ENCODE measurements at regions not wholly inside any gene's neighbourhood (a gene's known extent, or its start where the extent isn't known, plus 50 kb on each side); places are given as distances from the start of the nearest gene placed in this dataset.
A peak's percentile ranks its signal among the peaks of the same experiment; 100 is the strongest.

DNA sequence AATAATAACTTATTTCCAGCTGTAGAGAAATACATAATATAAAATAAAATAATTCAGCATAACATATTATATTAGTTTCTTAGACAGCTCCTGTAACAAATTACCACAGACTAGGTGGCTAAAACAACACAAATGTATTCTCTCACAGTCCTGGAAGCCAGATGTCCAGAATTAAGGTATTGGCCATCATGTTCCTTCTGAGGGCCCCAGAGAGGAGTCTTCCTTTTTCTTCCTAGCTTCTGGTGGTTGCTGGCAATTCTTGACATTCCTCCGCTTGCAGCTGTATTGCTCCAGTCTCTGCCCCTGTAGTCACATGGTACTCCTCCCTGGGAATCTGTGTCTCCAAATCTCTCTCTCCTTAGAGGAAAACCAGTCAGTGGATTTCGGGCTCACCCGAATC is 146.8 kb downstream of the RBM43 start:
- Mint-ChIP-seq H3K36me3 (ENCODE audit: low read depth) (no peaks in the 10 kb centered on the region), H3K9me3 (peaks cover 4% of the 10 kb centered on the region), H3K4me3 (no peak overlapping the region), H3K27ac (no peak overlapping the region), H3K4me1 (no peaks in the 10 kb centered on the region), H3K27me3 (peaks cover 18% of the 10 kb centered on the region)
- no peak for ATAC-seq (replicated peaks)

GRCh38 chr2:151113318-151113717 is 148.3 kb downstream of the RBM43 start:
- Mint-ChIP-seq H3K4me1 (no peaks in the 10 kb centered on the region), H3K4me3 (no peak overlapping the region), H3K27me3 (peaks cover 17% of the 10 kb centered on the region), H3K27ac (no peak overlapping the region), H3K9me3 (peaks cover 3% of the 10 kb centered on the region), H3K36me3 (ENCODE audit: low read depth) (no peaks in the 10 kb centered on the region)
- ATAC-seq (replicated peaks), result no peak

- Mint-ChIP-seq H3K4me3 (no peak overlapping the region), H3K4me1 (no peaks in the 10 kb centered on the region), H3K9me3 (peaks cover 4% of the 10 kb centered on the region), H3K36me3 (ENCODE audit: low read depth) (no peaks in the 10 kb centered on the region), H3K27me3 (peaks cover 13% of the 10 kb centered on the region), H3K27ac (no peak overlapping the region)
- peak; percentile 61 for ATAC-seq (replicated peaks)
Observed at GRCh38 chr2:151111599-151112278, 149.9 kb downstream of the RBM43 start.

DNA sequence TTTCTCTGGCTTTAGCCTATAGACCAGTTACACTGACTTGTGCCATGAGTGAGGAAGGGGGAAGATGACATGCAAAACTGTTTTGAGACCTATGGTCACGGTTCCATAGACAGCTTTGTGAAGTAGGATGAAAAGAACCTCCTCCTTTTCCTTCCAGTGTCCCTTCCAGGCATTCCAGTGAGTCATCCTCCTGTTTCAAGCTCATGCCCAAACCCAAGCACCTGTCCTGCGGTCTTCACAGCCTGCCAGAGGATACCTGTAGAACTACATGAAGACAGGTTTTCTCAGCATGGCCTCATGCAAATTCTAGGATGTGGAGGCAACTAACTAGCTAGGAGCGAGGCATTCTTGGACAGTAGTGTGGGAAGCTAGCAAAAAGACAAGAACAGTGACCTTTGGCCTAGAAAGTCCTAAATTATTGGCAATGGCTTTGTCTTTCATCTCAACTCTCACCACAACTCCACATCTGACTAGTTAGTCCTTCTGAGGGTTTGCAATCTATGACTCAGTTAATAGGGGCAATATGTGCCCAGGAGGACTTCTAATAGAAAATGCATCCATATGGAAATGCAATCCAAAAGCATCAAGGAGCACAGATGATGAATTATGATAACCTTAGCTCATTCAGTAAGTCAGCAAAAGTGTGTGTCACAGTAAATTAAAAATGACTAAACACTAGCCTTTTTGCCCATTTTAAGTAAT is 154.7 kb downstream of the RBM43 start:
- H3K9me3 Mint-ChIP-seq, result peaks cover 4% of the 10 kb centered on the region
- no peaks in the 10 kb centered on the region for H3K4me1 Mint-ChIP-seq
- no peak overlapping the region for H3K4me3 Mint-ChIP-seq
- H3K36me3 Mint-ChIP-seq (ENCODE audit: low read depth), result no peaks in the 10 kb centered on the region
- H3K27ac Mint-ChIP-seq, result no peak overlapping the region
- no peak for ATAC-seq (replicated peaks)
- peaks cover 4% of the 10 kb centered on the region for H3K27me3 Mint-ChIP-seq

GRCh38 chr2:151103551-151103950 is 158.1 kb downstream of the RBM43 start:
- Mint-ChIP-seq H3K4me1 (no peaks in the 10 kb centered on the region), H3K27ac (no peak overlapping the region), H3K27me3 (peaks cover 6% of the 10 kb centered on the region), H3K9me3 (peaks cover 4% of the 10 kb centered on the region), H3K4me3 (no peak overlapping the region), H3K36me3 (ENCODE audit: low read depth) (no peaks in the 10 kb centered on the region)
- no peak for ATAC-seq (replicated peaks)

- Mint-ChIP-seq H3K4me1 (no peaks in the 10 kb centered on the region), H3K36me3 (ENCODE audit: low read depth) (no peaks in the 10 kb centered on the region), H3K9me3 (no peaks in the 10 kb centered on the region), H3K27ac (no peak overlapping the region), H3K27me3 (peaks cover 6% of the 10 kb centered on the region), H3K4me3 (no peak overlapping the region)
- ATAC-seq (replicated peaks), result no peak
Observed at GRCh38 chr2:151102226-151102625, 159.4 kb downstream of the RBM43 start.

DNA sequence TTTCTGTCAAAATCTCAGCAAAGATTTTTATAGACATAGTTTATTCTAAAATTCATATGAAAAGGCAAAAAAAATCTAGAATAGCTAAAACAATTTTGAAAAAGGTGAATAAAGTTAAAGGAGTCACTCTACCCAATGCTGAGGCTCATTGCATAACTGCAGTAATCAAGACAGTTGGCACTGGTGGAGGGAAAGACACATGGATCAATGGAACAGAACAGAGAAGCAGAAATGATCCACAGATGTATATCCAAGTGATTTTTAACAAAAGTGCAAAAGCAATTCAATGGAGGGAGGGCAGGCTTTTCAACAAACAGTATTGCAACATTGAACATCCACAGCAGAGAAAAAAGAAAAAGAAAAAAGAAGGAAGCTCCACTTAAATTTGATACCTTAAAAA is 162.8 kb downstream of the RBM43 start:
- Mint-ChIP-seq H3K27me3 (peaks cover 6% of the 10 kb centered on the region), H3K27ac (no peak overlapping the region), H3K36me3 (ENCODE audit: low read depth) (no peaks in the 10 kb centered on the region), H3K9me3 (no peaks in the 10 kb centered on the region), H3K4me1 (no peaks in the 10 kb centered on the region), H3K4me3 (no peak overlapping the region)
- no peak for ATAC-seq (replicated peaks)

- Mint-ChIP-seq H3K4me3 (no peak overlapping the region), H3K27me3 (peaks cover 6% of the 10 kb centered on the region), H3K36me3 (ENCODE audit: low read depth) (no peaks in the 10 kb centered on the region), H3K4me1 (no peaks in the 10 kb centered on the region), H3K27ac (no peak overlapping the region), H3K9me3 (no peaks in the 10 kb centered on the region)
- no peak for ATAC-seq (replicated peaks)
Observed at GRCh38 chr2:151097895-151098294, 163.8 kb downstream of the RBM43 start.

GRCh38 chr2:151097128-151097527 is 164.5 kb downstream of the RBM43 start:
- Mint-ChIP-seq H3K27me3 (peaks cover 6% of the 10 kb centered on the region), H3K36me3 (ENCODE audit: low read depth) (no peaks in the 10 kb centered on the region), H3K9me3 (no peaks in the 10 kb centered on the region), H3K4me3 (no peak overlapping the region), H3K27ac (no peak overlapping the region), H3K4me1 (no peaks in the 10 kb centered on the region)
- ATAC-seq (replicated peaks), result no peak

DNA sequence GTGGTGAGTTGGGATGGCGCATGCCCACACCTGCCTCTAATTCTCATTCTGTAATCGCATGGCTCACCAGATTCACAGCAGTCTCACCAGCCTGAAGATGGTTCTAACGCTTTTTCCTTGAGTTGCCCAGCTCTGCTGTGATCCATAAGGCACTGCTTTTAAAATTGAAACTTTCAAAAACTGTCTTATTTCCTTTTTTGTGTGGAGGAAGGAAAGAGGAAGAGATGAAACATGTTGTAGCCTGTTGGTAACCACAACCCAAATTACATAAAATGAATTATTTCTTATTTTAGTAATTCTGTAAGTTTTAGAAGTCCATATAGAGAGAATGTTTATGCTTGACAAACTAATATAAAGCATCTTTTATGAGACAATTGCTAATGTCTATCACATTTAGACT is 165.4 kb downstream of the RBM43 start:
- Mint-ChIP-seq H3K27ac (no peak overlapping the region), H3K27me3 (peaks cover 6% of the 10 kb centered on the region), H3K36me3 (ENCODE audit: low read depth) (no peaks in the 10 kb centered on the region), H3K4me3 (no peak overlapping the region), H3K9me3 (no peaks in the 10 kb centered on the region), H3K4me1 (no peaks in the 10 kb centered on the region)
- no peak for ATAC-seq (replicated peaks)

GRCh38 chr2:151095463-151095862 is 166.2 kb downstream of the RBM43 start:
- Mint-ChIP-seq H3K4me3 (no peak overlapping the region), H3K27ac (no peak overlapping the region), H3K9me3 (no peaks in the 10 kb centered on the region), H3K27me3 (peaks cover 6% of the 10 kb centered on the region), H3K36me3 (ENCODE audit: low read depth) (no peaks in the 10 kb centered on the region), H3K4me1 (no peaks in the 10 kb centered on the region)
- no peak for ATAC-seq (replicated peaks)

DNA sequence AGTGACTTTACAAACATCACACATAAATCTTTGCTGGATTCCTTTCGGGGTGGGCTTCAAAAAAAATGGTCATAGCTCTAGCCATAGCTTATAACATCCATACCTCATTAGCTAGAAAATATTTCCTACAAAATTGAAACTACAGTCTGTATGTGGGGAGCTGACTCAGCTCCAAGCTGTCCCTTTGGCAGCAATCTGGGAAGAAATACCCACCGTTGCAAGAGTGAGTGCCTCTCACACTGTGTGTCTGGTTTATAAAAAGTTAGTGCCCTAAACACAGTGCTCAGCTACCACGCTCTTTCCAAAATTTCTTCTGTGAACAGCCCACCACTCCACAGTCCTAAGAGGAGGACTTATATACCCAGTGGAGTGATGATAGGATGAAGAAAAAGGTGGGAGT is 170.1 kb downstream of the RBM43 start:
- no peak for ATAC-seq (replicated peaks)
- no peak overlapping the region for H3K27ac Mint-ChIP-seq
- no peaks in the 10 kb centered on the region for H3K4me1 Mint-ChIP-seq
- no peaks in the 10 kb centered on the region for H3K9me3 Mint-ChIP-seq
- peaks cover 3% of the 10 kb centered on the region for H3K27me3 Mint-ChIP-seq
- no peaks in the 10 kb centered on the region for H3K36me3 Mint-ChIP-seq (ENCODE audit: low read depth)
- H3K4me3 Mint-ChIP-seq, result no peak overlapping the region

DNA sequence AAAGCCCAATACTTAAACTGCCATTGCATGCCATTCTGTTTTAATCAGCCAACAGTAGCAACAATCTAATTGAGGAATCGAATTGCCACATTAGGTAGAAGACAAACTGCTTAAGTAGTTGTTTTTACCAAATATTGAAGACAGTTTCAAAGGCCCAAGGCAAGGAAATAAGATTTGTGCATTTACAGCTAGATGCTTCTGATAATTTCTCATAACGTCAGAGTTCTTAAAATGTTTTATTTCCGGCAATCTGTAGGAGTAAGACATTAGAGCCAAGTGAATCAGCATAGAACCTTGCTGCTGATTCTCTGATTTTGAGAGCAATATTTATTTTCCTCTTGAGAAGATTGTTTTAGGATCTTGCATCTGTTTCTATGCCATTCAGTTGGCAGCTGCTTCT is 174.3 kb downstream of the RBM43 start:
- Mint-ChIP-seq H3K4me1 (no peaks in the 10 kb centered on the region), H3K4me3 (no peak overlapping the region), H3K27me3 (peaks cover 3% of the 10 kb centered on the region), H3K27ac (no peak overlapping the region), H3K36me3 (ENCODE audit: low read depth) (no peaks in the 10 kb centered on the region), H3K9me3 (no peaks in the 10 kb centered on the region)
- no peak for ATAC-seq (replicated peaks)

- Mint-ChIP-seq H3K27me3 (peaks cover 9% of the 10 kb centered on the region), H3K36me3 (ENCODE audit: low read depth) (no peaks in the 10 kb centered on the region), H3K9me3 (no peaks in the 10 kb centered on the region), H3K27ac (no peak overlapping the region), H3K4me3 (no peak overlapping the region), H3K4me1 (no peaks in the 10 kb centered on the region)
- no peak for ATAC-seq (replicated peaks)
Observed at GRCh38 chr2:151085181-151085611, 176.5 kb downstream of the RBM43 start.
